Ovary (tissue), 7 donors: ENCODE measurements at regions not wholly inside any gene's neighbourhood (a gene's known extent, or its start where the extent isn't known, plus 50 kb on each side); places are given as distances from the start of the nearest gene placed in this dataset.
"Not testable (repeated sequence)": the region's sequence is repeated elsewhere in the genome, so short reads cannot be mapped to it uniquely, and the experiment has no call there.

Experiments
- DNase-seq, 5 donors: peaks; one replicate each; pipeline ENCODE4 v3.0.0-alpha.2; 2019 to 2020
- H3K27ac ChIP-seq, 2 donors: fragments of 200-600 bp; one replicate each; pipeline versions ENCODE4 v1.5.1 to v1.8.0; 2019 to 2022
- H3K27me3 ChIP-seq: fragments of 200-600 bp; one replicate; pipeline ENCODE4 v1.8.0; 2022
- H3K36me3 ChIP-seq: fragments of 200-600 bp; sonication (generic); one replicate; pipeline ENCODE4 v1.5.1; 2019
- H3K4me1 ChIP-seq: one replicate; pipeline ENCODE4 v1.8.1; 2013; ENCODE audit warnings: mild to moderate bottlenecking, moderate library complexity; ENCODE audit not compliant: insufficient read depth
- H3K4me3 ChIP-seq: fragments of 200-600 bp; sonication (generic); one replicate; pipeline ENCODE4 v1.5.1; 2017
- H3K9me3 ChIP-seq, 2 donors: fragments of 200-600 bp in 1 of 2; sonication (generic) in 1 of 2; one replicate each; pipeline versions ENCODE4 v1.5.1 to v1.8.1; 2013 to 2019; ENCODE audit warnings: mild to moderate bottlenecking in 1 of 2, moderate library complexity in 1 of 2
- EP300 ChIP-seq: sonication (generic); formaldehyde crosslinking; IDR thresholded peaks from one replicate; pipeline ENCODE4 v1.6.1; 2017; ENCODE audit warnings: antibody characterized with exemption
- POLR2A ChIP-seq: fragments of 450-650 bp; IDR thresholded peaks from one replicate; pipeline ENCODE4 v1.6.1; 2017; ENCODE audit warnings: antibody characterized with exemption, mild to moderate bottlenecking, moderate library complexity
- WGBS, 3 donors: extraction: QIAGEN DNeasy Blood & Tissue Kit in 1 of 3; methylation state at CpG; one replicate each; pipeline versions ENCODE4 v1.1.5 to v1.1.7; 2013 to 2017; 5-methylcytosine and 5-hydroxymethylcytosine counted together
- intact Hi-C, 4 donors: fragments of 100-400 bp; cut with DNase I; formaldehyde crosslinking; loops; one replicate each; pipeline versions ENCODE4 v1.11.0 to v1.15.1; 2022 to 2023
- TF ChIP-seq, protein P1 (sequence below), 3 donors: fragments of 450-650 bp in 2 of 3; fragments of 200-600 bp in 1 of 3; IDR thresholded peaks; one replicate each; pipeline versions ENCODE4 v1.5.1 to v1.8.0; 2016 to 2022; ENCODE audit warnings: antibody characterized with exemption in 3 of 3, mild to moderate bottlenecking in 1 of 3
- donor health status: DM: no; HTN: no; CAD: no; lungs with moderate emphysema.
- donor health status: DM: no; HTN: no; CAD: no.
- donor health status: Bipolar disorder and iron deficiency.
- donor health status: DM: no; HTN: no; CAD: no.
- donor health status: DM: yes; HTN: yes; CAD: no.

DNA sequence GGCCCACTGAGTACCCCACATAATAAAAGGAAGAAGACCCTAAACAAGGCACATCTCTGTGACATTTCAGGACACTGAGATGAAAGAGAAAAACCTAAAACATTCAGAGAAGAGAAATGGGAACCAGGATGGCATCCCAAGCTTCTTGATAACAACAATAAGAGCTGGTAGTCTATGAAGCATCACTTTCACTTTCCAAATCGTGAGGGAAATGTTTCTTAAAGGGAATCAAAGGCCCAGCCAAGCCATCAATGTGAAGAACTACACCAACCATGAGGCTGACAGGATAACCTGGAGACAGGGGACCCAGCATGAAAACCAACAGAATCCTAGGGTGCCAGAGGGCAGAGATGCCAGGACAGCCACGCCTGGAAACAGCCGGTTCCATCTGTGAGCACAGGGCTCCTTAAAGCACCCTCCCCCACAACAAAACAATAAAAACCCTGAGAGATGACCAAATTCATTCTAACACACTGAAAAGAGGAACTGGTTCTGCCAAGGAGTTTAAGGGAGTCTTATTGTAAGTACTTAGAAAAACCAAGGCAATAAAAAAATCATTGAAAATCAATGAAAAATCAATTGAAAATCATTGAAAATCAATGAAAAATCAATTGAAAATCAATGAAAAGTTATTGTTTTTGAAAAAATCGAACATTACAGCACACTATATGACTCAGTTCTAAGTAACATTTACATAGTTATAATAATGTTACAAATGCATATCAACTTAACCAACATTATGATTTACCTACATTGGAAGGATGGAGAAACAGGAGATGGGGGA lies 141.5 kb upstream of the ERG start:
- DNase-seq, result no peak
- Histone ChIP-seq H3K27me3 (no peaks in the 10 kb centered on the region), H3K27ac (no peak overlapping the region), H3K4me3 (no peak overlapping the region), H3K4me1 (peaks cover 2% of the 10 kb centered on the region), H3K36me3 (no peaks in the 10 kb centered on the region), H3K9me3 (no peaks in the 10 kb centered on the region)
- TF ChIP-seq EP300 (no peak), POLR2A (no peak)
- TF ChIP-seq, protein P1, sequence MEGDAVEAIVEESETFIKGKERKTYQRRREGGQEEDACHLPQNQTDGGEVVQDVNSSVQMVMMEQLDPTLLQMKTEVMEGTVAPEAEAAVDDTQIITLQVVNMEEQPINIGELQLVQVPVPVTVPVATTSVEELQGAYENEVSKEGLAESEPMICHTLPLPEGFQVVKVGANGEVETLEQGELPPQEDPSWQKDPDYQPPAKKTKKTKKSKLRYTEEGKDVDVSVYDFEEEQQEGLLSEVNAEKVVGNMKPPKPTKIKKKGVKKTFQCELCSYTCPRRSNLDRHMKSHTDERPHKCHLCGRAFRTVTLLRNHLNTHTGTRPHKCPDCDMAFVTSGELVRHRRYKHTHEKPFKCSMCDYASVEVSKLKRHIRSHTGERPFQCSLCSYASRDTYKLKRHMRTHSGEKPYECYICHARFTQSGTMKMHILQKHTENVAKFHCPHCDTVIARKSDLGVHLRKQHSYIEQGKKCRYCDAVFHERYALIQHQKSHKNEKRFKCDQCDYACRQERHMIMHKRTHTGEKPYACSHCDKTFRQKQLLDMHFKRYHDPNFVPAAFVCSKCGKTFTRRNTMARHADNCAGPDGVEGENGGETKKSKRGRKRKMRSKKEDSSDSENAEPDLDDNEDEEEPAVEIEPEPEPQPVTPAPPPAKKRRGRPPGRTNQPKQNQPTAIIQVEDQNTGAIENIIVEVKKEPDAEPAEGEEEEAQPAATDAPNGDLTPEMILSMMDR (IDR thresholded peaks at IDR 0.05), result no peak
- intact Hi-C loops, result no loop called here
- 36 to 50% (median 46%) methylated on average over 4 of the region's 4 CpGs for WGBS, 3 donors

DNA sequence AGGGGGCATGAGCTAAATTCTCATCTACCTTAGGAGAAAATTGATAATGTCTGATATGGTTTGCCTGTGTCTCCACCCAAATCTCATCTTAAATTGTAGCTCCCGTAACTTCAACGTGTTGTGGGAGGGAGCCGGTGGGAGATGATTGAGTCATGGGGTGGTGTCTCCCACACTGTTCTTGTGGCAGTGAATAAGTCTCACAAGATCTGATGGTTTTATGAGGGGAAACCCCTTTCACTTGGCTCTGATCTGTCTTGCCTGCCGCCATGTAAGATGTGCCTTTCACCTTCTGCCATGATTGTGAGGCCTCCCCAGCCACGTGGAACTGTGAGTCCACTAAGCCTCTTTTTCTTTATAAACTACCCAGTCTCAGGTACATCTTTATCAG lies 142.1 kb upstream of the ERG start:
- H3K36me3 ChIP-seq, intact Hi-C loops, H3K4me1 ChIP-seq, H3K27ac ChIP-seq, H3K27me3 ChIP-seq, H3K4me3 ChIP-seq, DNase-seq, H3K9me3 ChIP-seq: not testable (repeated sequence)
- 93 to 98% (median 94%) methylated on average over 5 of the region's 5 CpGs for WGBS, 3 donors

DNA sequence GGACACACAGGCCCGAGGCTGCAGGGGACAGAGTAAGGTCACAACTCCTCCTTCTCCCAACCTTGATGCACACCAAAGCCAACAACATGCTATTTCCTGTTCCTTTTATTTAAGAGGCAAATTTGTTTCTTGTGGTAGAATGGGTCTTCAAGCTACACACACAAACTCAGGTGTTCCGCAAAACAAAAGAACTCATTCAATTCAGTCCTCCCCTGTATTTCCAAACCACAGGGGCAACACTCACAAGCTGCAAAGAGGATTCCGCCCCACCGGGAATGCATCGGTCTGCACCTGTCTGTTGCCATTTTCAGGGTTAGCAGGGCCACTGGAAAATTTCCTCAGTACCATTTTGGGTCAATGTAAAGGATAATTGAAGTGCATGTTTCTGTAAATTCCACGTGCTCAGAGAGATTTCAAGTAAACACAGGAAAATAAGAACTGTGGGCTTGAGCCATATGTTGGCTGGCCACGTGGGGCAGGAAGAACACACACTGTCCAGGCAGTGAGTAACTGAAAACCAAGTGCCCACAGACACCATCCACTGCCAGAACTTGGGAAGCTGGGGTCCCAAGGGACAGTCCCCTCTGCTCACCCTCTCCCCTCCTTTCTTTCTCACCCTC lies 145.2 kb upstream of the ERG start:
- Histone ChIP-seq H3K9me3 (no peaks in the 10 kb centered on the region), H3K27me3 (no peaks in the 10 kb centered on the region), H3K36me3 (no peaks in the 10 kb centered on the region), H3K4me3 (no peak overlapping the region), H3K4me1 (peaks cover 2% of the 10 kb centered on the region), H3K27ac (no peak overlapping the region)
- TF ChIP-seq POLR2A (no peak), EP300 (no peak)
- TF ChIP-seq, protein P1 (IDR thresholded peaks at IDR 0.05), result no peak
- no peak for DNase-seq
- intact Hi-C loops, result no loop called here
- WGBS, 3 donors, result 88 to 91% (median 90%) methylated on average over 7 of the region's 7 CpGs

DNA sequence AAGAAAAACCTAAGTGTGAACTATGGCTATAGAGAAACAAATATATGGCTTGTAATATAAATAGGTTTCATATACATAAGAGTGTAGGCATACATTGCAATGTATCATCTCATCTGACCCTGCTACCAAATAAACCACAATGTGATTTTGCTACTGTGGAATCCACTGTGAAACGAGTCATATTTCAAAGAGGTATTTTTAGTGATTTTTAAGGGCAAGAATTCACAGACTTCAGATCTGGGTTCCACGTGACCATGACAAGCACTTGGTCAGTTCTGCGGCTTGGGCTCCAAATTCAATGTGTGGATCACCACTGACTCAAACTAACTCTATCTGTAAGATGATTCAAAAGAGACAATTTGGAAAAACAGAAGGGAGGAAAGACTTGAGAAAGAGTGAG lies 147.0 kb upstream of the ERG start:
- Histone ChIP-seq H3K9me3 (no peaks in the 10 kb centered on the region), H3K4me3 (no peak overlapping the region), H3K27ac (no peak overlapping the region), H3K27me3 (no peaks in the 10 kb centered on the region), H3K4me1 (no peaks in the 10 kb centered on the region), H3K36me3 (no peaks in the 10 kb centered on the region)
- TF ChIP-seq POLR2A (no peak), EP300 (no peak)
- TF ChIP-seq, protein P1 (IDR thresholded peaks at IDR 0.05), result no peak
- WGBS, 3 donors, result 71 to 87% (median 73%) methylated on average over 3 of the region's 3 CpGs
- intact Hi-C loops, result no loop called here
- no peak for DNase-seq

DNA sequence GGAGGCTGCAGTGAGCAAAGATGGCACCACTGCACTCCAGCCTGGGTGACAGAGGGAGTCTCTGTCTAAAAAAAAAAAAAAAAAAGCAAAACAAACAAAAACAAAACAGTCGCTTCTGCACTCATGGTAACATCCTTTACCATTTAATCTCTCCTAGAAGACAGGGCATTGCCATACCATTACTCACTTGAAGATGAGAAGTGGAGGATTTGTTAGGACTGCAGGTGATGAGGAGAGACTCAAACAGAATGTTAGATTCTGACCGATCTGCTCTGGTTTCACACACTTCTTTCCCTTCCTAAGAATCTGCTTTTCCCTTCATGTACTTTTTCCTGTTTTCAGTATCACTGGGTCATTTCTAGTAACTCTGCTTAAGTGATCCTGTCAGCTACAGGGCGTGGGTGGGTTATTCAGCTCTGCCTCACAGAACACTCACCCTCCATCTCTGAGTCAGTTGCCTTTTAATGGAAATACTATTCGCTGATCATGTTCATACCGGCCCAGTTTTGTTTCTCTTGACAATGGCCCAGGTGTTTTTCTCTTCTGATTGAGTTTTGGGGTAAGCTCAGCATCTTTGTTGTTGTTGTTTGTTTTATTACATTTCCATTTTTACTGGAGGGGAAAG lies 148.0 kb upstream of the ERG start:
- TF ChIP-seq, protein P1 (IDR thresholded peaks at IDR 0.05), result no peak
- TF ChIP-seq POLR2A (no peak), EP300 (no peak)
- no peak for DNase-seq
- Histone ChIP-seq H3K4me3 (no peak overlapping the region), H3K27me3 (no peaks in the 10 kb centered on the region), H3K9me3 (no peaks in the 10 kb centered on the region), H3K36me3 (no peaks in the 10 kb centered on the region), H3K4me1 (no peaks in the 10 kb centered on the region), H3K27ac (no peak overlapping the region)
- intact Hi-C loops, result no loop called here
- 70 to 89% (median 88%) methylated on average over 5 of the region's 5 CpGs for WGBS, 3 donors
